OCI-LY1 (cell line): ENCODE measurements at regions not wholly inside any gene's neighbourhood (a gene's known extent, or its start where the extent isn't known, plus 50 kb on each side); places are given as distances from the start of the nearest gene placed in this dataset.
"Not testable (repeated sequence)": the region's sequence is repeated elsewhere in the genome, so short reads cannot be mapped to it uniquely, and the experiment has no call there.

ENCODE experiments used
- H2AFZ ChIP-seq: fragments of 200-600 bp; sonication (generic), shearing (Covaris generic); 2 replicates; pipeline ENCODE4 v1.6.0; 2014; ENCODE audit warnings: antibody characterized with exemption, mild to moderate bottlenecking, low read length
- H3F3A ChIP-seq: fragments of 200-600 bp; sonication (generic), shearing (Covaris generic); 2 replicates; pipeline ENCODE4 v1.6.0; 2014; ENCODE audit warnings: mild to moderate bottlenecking, antibody characterized with exemption, low read length, moderate library complexity; ENCODE audit not compliant: insufficient read depth
- H3K27ac ChIP-seq: fragments of 200-600 bp; sonication (generic); 2 replicates; pipeline ENCODE4 v1.5.1; 2014; ENCODE audit warnings: low read length, mixed run types, mild to moderate bottlenecking, low read depth; ENCODE audit not compliant: poor library complexity, severe bottlenecking
- H3K27me3 ChIP-seq: fragments of 200-600 bp; sonication (generic); 2 replicates; pipeline ENCODE4 v1.6.0; 2014; ENCODE audit warnings: antibody characterized with exemption, mild to moderate bottlenecking, low read length, moderate library complexity; ENCODE audit not compliant: insufficient read depth
- H3K36me3 ChIP-seq: fragments of 200-600 bp; sonication (generic); 2 replicates; pipeline ENCODE4 v1.6.1; 2014; ENCODE audit warnings: mild to moderate bottlenecking, antibody characterized with exemption, low read length, moderate library complexity, mixed read lengths; ENCODE audit not compliant: insufficient read depth
- H3K4me1 ChIP-seq: fragments of 200-600 bp; sonication (generic); 2 replicates; pipeline ENCODE4 v1.5.1; 2014; ENCODE audit warnings: mild to moderate bottlenecking, low read length, moderate library complexity; ENCODE audit not compliant: insufficient read depth, severe bottlenecking
- H3K4me2 ChIP-seq: fragments of 200-600 bp; sonication (generic), shearing (Covaris generic); 2 replicates; pipeline ENCODE4 v1.6.1; 2014; ENCODE audit warnings: low read length
- H3K4me3 ChIP-seq: fragments of 200-600 bp; sonication (generic); 2 replicates; pipeline ENCODE4 v1.5.1; 2014; ENCODE audit warnings: low read length, low read depth, mild to moderate bottlenecking, mixed read lengths; ENCODE audit not compliant: poor library complexity, severe bottlenecking
- H3K79me2 ChIP-seq: fragments of 200-600 bp; shearing (Covaris generic); 2 replicates; pipeline ENCODE4 v1.6.1; 2016; ENCODE audit warnings: mixed run types, low read length, mixed read lengths; ENCODE audit not compliant: insufficient read depth
- H3K9ac ChIP-seq: fragments of 200-600 bp; sonication (generic), shearing (Covaris generic); 2 replicates; pipeline ENCODE4 v1.6.1; 2014; ENCODE audit warnings: mild to moderate bottlenecking, low read length, mixed read lengths
- H3K9me2 ChIP-seq: fragments of 200-600 bp; sonication (generic), shearing (Covaris generic); 2 replicates; pipeline ENCODE4 v1.6.1; 2014; ENCODE audit warnings: low read depth, mild to moderate bottlenecking, low read length, mixed read lengths
- H3K9me3 ChIP-seq: fragments of 200-600 bp; shearing (Covaris generic); 2 replicates; pipeline ENCODE4 v1.6.1; 2014; ENCODE audit warnings: low read length, mixed read lengths
- H4K20me1 ChIP-seq: fragments of 200-600 bp; sonication (generic), shearing (Covaris generic); 2 replicates; pipeline ENCODE4 v1.6.0; 2016; ENCODE audit warnings: mild to moderate bottlenecking, low read length; ENCODE audit not compliant: insufficient read depth
- EZH2 ChIP-seq: fragments of 200-600 bp; sonication (generic), shearing (Covaris generic); IDR thresholded peaks from 2 replicates; pipeline ENCODE4 v1.8.0; 2017; ENCODE audit warnings: borderline replicate concordance, mixed run types, mild to moderate bottlenecking, antibody characterized with exemption, low read length, moderate library complexity, mixed read lengths
- TF ChIP-seq, protein P1 (sequence below): fragments of 200-600 bp; sonication (generic), shearing (Covaris generic); IDR thresholded peaks from 2 replicates; pipeline ENCODE4 v1.5.1; 2017; ENCODE audit warnings: mild to moderate bottlenecking, antibody characterized with exemption, low read length, moderate library complexity, mixed read lengths

- Histone ChIP-seq H4K20me1 (no peaks in the 10 kb centered on the region), H3K4me2 (no peak overlapping the region), H3K36me3 (no peaks in the 10 kb centered on the region), H3F3A (no peaks in the 10 kb centered on the region), H3K4me1 (no peaks in the 10 kb centered on the region), H3K27me3 (no peaks in the 10 kb centered on the region), H3K9ac (no peak overlapping the region), H3K9me2 (no peaks in the 10 kb centered on the region), H2AFZ (no peak overlapping the region), H3K27ac (no peak overlapping the region), H3K79me2 (no peaks in the 10 kb centered on the region), H3K4me3 (no peak overlapping the region), H3K9me3 (no peaks in the 10 kb centered on the region)
- TF ChIP-seq, protein P1, sequence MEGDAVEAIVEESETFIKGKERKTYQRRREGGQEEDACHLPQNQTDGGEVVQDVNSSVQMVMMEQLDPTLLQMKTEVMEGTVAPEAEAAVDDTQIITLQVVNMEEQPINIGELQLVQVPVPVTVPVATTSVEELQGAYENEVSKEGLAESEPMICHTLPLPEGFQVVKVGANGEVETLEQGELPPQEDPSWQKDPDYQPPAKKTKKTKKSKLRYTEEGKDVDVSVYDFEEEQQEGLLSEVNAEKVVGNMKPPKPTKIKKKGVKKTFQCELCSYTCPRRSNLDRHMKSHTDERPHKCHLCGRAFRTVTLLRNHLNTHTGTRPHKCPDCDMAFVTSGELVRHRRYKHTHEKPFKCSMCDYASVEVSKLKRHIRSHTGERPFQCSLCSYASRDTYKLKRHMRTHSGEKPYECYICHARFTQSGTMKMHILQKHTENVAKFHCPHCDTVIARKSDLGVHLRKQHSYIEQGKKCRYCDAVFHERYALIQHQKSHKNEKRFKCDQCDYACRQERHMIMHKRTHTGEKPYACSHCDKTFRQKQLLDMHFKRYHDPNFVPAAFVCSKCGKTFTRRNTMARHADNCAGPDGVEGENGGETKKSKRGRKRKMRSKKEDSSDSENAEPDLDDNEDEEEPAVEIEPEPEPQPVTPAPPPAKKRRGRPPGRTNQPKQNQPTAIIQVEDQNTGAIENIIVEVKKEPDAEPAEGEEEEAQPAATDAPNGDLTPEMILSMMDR = no peak
- TF ChIP-seq EZH2 = no peak
Measured at GRCh38 chr16:16930309-16931000, 540.3 kb downstream of the XYLT1 start.

DNA sequence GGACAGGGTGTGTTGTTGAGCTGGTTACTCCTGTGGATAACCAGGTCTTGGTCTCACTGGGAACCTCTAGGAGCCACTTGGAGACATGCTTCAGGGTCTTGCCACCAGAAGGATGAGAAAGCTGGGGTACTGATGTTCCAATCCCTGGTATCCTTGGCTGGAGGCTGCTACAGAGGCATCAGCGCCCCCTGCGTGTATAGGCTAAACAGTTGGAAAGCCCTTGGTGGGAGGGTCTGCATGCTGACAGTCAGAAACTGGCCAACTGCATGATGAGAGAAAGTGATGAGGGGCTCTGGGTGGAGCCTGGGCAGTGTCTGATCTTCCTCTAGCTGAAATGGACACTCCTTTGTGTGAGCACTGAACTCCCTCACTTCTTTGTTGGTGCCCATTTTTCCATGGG is 536.9 kb downstream of the XYLT1 start:
- Histone ChIP-seq H3K9me3 (no peaks in the 10 kb centered on the region), H3K27ac (no peak overlapping the region), H3K4me3 (no peak overlapping the region), H3F3A (no peaks in the 10 kb centered on the region), H3K4me2 (no peak overlapping the region), H3K36me3 (no peaks in the 10 kb centered on the region), H3K79me2 (no peaks in the 10 kb centered on the region), H3K9ac (no peak overlapping the region), H3K4me1 (no peaks in the 10 kb centered on the region), H2AFZ (no peak overlapping the region), H3K27me3 (no peaks in the 10 kb centered on the region), H3K9me2 (no peaks in the 10 kb centered on the region), H4K20me1 (no peaks in the 10 kb centered on the region)
- TF ChIP-seq EZH2 = no peak
- TF ChIP-seq, protein P1 = no peak

DNA sequence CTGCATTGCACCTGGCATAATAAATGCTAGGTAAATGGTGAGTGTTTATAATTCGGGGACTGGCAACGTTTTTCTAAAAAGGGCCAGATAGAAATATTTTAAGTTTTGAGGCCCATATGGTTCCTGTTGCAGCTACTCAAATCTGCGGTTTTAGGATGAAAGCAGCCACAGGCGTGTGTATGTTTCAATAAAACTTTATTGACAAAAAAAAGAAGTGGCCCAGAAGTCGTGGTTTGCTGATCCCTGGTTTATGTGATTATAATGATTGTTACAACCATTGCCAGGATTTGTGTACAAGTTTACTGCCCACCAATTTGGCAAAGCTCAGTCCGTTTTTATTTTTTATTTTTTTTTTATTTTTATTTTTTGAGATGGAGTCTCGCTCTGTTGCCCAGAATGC is 536.1 kb downstream of the XYLT1 start:
- no peak for TF ChIP-seq EZH2
- TF ChIP-seq, protein P1 = no peak
- Histone ChIP-seq H3K4me2 (no peak overlapping the region), H3K9me2 (no peaks in the 10 kb centered on the region), H3K36me3 (no peaks in the 10 kb centered on the region), H3F3A (no peaks in the 10 kb centered on the region), H2AFZ (no peak overlapping the region), H4K20me1 (no peaks in the 10 kb centered on the region), H3K79me2 (no peaks in the 10 kb centered on the region), H3K4me1 (no peaks in the 10 kb centered on the region), H3K9ac (no peak overlapping the region), H3K27ac (no peak overlapping the region), H3K27me3 (no peaks in the 10 kb centered on the region), H3K9me3 (no peaks in the 10 kb centered on the region), H3K4me3 (no peak overlapping the region)

GRCh38 chr16:16935909-16936308 is 534.9 kb downstream of the XYLT1 start:
- not testable (repeated sequence) for H3K4me2 ChIP-seq, H2AFZ ChIP-seq, H3K9me2 ChIP-seq, H4K20me1 ChIP-seq, H3K4me1 ChIP-seq, H3K36me3 ChIP-seq, H3K9me3 ChIP-seq, H3F3A ChIP-seq, H3K79me2 ChIP-seq, H3K27ac ChIP-seq, H3K9ac ChIP-seq, H3K4me3 ChIP-seq, H3K27me3 ChIP-seq
